ENCODE measurements at regions not wholly inside any gene's neighbourhood (a gene's known extent, or its start where the extent isn't known, plus 50 kb on each side); places are given as distances from the start of the nearest gene placed in this dataset.

DNA sequence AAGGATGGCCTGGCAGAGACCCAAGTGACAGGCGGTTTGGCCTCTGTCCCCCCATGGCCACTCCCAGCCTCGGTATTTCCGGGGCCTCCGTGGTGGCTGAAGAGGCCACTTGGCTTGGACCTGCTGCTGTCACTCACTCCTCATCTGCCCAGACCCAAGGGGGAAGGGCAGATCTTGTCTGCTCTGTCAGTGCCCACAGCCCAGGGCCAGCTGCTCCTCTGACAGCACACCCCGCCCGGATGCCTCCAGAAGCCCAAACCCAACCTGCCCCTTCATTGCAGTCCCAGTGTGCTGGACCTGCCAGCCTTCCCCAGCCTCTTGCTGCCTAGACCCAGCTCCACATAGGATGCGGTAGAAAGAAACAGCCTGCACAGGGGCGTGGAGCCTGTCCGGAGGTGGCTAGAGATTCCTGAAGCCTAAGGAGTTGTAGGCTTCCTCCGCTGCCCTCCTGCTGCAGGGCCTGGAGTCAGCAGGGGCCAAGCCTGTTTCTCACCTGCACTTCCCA, 52.0 kb downstream of the MAGEF1 start:
- H3K4me1 ChIP-seq: no peaks in the 10 kb centered on the region
- no peak overlapping the region for H3K27ac ChIP-seq
- H3K9ac ChIP-seq (ENCODE audit: low read depth in 2 of 2, low read length in 2 of 2): no peak overlapping the region
- no peaks in the 10 kb centered on the region for H3K27me3 ChIP-seq
- intact Hi-C loops (cut with DNase I): no loop called here
- H3K36me3 ChIP-seq: no peaks in the 10 kb centered on the region
- no peak overlapping the region for H3K4me3 ChIP-seq
- TF ChIP-seq, protein P1, sequence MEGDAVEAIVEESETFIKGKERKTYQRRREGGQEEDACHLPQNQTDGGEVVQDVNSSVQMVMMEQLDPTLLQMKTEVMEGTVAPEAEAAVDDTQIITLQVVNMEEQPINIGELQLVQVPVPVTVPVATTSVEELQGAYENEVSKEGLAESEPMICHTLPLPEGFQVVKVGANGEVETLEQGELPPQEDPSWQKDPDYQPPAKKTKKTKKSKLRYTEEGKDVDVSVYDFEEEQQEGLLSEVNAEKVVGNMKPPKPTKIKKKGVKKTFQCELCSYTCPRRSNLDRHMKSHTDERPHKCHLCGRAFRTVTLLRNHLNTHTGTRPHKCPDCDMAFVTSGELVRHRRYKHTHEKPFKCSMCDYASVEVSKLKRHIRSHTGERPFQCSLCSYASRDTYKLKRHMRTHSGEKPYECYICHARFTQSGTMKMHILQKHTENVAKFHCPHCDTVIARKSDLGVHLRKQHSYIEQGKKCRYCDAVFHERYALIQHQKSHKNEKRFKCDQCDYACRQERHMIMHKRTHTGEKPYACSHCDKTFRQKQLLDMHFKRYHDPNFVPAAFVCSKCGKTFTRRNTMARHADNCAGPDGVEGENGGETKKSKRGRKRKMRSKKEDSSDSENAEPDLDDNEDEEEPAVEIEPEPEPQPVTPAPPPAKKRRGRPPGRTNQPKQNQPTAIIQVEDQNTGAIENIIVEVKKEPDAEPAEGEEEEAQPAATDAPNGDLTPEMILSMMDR (IDR thresholded peaks at IDR 0.05): no peak
- DNase-seq: no peak
- no peaks in the 10 kb centered on the region for H3K9me3 ChIP-seq

- Histone ChIP-seq H3K36me3 (no peaks in the 10 kb centered on the region), H3K27ac (no peak overlapping the region), H3K27me3 (no peaks in the 10 kb centered on the region), H3K4me3 (no peak overlapping the region), H3K9ac (ENCODE audit: low read depth in 2 of 2, low read length in 2 of 2) (no peak overlapping the region), H3K4me1 (no peaks in the 10 kb centered on the region), H3K9me3 (no peaks in the 10 kb centered on the region)
- DNase-seq: no peak
- TF ChIP-seq, protein P1 (IDR thresholded peaks at IDR 0.05): no peak
- intact Hi-C loops (cut with DNase I): no loop called here
These were observed 53.5 kb downstream of the MAGEF1 start for GRCh38 chr3:184658223-184658928.

DNA sequence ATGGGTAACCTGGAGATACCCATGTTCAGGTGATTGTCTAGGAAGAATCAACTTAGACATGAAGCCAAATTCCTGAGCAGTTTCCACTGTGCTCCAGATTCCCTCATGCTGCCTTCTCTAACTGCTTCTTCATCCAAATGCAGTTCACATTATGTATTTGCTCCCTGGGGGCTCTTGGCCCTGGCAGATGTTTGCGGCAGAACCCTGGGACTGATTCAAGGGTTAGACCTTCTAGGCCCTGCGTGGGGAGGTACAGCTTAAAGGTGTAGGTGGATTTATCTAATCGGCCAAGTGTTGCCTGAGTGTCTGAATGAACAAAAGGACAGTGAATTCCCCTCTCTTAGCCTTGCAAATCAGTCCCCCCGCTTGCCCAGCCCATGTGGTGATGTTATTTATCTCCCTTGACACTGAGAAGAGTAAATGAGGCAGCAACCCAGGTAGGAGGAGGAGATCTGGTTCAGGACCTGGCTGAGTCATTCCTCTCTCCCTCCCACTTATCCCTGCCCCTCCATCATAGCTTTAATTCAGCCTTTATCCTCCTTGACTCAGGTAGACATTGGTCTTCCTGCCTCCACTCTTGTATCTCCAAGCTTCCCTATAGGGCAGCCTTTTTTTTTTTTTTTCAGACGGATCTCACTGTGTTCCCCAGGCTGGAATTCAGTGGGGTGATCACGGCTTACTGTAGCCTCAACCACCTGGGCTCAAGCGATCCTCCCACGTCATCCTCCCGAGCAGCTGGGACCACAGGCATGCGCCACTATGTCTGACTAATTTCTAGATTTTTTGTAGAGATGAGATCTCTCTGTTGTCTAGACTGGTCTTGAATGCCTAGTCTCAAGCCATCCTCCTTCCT, 54.8 kb downstream of the MAGEF1 start:
- intact Hi-C loops (cut with DNase I): no loop called here

DNA sequence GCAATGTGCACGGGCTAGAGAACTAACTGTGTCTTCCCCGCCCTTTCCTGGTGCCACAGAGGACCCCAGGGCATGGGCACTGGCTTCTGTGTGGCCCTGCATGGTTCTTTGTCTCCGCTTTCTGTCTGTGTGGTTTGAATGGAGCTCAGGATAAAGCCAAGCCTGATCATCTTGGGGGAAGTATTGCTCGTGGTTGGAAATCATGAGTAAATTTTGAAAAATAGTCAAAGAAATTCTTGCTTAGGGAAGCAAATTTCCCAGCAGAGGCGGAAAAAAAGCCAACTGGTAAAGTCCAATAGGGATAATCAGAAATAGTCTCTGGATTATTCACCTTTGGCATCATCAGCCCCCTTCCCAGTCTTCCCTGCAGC, 55.4 kb downstream of the MAGEF1 start:
- no peak overlapping the region for H3K27ac ChIP-seq
- no peaks in the 10 kb centered on the region for H3K36me3 ChIP-seq
- H3K9ac ChIP-seq (ENCODE audit: low read depth in 2 of 2, low read length in 2 of 2): no peak overlapping the region
- no peak overlapping the region for H3K4me3 ChIP-seq
- intact Hi-C loops (cut with DNase I): no loop called here
- TF ChIP-seq, protein P1 (IDR thresholded peaks at IDR 0.05): no peak
- no peak for DNase-seq
- no peaks in the 10 kb centered on the region for H3K9me3 ChIP-seq
- H3K27me3 ChIP-seq: no peaks in the 10 kb centered on the region
- H3K4me1 ChIP-seq: no peaks in the 10 kb centered on the region

More for the DNA sequence above, 54.8 kb downstream of the MAGEF1 start:
- no peak overlapping the region for H3K4me3 ChIP-seq
- H3K27ac ChIP-seq: no peak overlapping the region
- H3K36me3 ChIP-seq: no peaks in the 10 kb centered on the region
- H3K27me3 ChIP-seq: no peaks in the 10 kb centered on the region
- H3K9me3 ChIP-seq: no peaks in the 10 kb centered on the region
- DNase-seq: no peak
- H3K4me1 ChIP-seq: no peaks in the 10 kb centered on the region
- TF ChIP-seq, protein P1 (IDR thresholded peaks at IDR 0.05): no peak
- H3K9ac ChIP-seq (ENCODE audit: low read depth in 2 of 2, low read length in 2 of 2): no peak overlapping the region

DNA sequence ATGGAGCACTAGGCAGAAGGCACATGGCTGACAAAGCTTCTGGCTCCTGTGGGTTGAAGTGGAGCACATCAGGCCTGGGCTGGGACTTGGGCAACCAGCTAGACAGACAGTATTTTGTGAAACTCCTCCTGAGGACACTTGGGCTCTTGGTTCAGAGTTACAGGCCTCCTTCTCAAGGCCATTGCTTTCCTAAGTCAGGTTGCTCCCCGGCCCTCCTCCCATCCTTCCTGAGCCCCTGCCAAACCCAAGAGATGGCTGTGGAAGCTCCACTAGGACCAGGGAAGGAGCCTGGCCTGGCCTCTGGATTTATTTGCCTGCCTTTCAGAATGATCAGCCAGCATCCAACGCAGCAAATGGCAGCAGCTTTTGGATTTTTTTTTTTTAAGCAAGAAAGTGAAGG, 56.3 kb downstream of the MAGEF1 start:
- no peaks in the 10 kb centered on the region for H3K9me3 ChIP-seq
- intact Hi-C loops (cut with DNase I): no loop called here
- no peaks in the 10 kb centered on the region for H3K4me1 ChIP-seq
- no peak overlapping the region for H3K9ac ChIP-seq (ENCODE audit: low read depth in 2 of 2, low read length in 2 of 2)
- no peaks in the 10 kb centered on the region for H3K27me3 ChIP-seq
- H3K4me3 ChIP-seq: no peak overlapping the region
- TF ChIP-seq, protein P1 (IDR thresholded peaks at IDR 0.05): no peak
- no peak for DNase-seq
- no peaks in the 10 kb centered on the region for H3K36me3 ChIP-seq
- no peak overlapping the region for H3K27ac ChIP-seq

All from colonic mucosa (tissue), 4 donors.